Ishikawa (cell line): ENCODE measurements at regions not wholly inside any gene's neighbourhood (a gene's known extent, or its start where the extent isn't known, plus 50 kb on each side); places are given as distances from the start of the nearest gene placed in this dataset.

Experiments used
- CEBPB ChIP-seq: IDR thresholded peaks from 2 replicates; pipeline ENCODE4 v1.6.1; 2012
- CREB1 ChIP-seq: IDR thresholded peaks from 2 replicates; pipeline ENCODE4 v1.6.1; 2012; ENCODE audit warnings: low read depth
- EGR1 ChIP-seq: IDR thresholded peaks from 2 replicates; pipeline ENCODE4 v1.6.1; 2012
- EP300 ChIP-seq: IDR thresholded peaks from 2 replicates; pipeline ENCODE4 v1.6.1; 2012; ENCODE audit warnings: borderline replicate concordance
- FOXM1 ChIP-seq: IDR thresholded peaks from 2 replicates; pipeline ENCODE4 v1.6.1; 2012; ENCODE audit warnings: low read depth, borderline replicate concordance
- MAX ChIP-seq: IDR thresholded peaks from 2 replicates; pipeline ENCODE4 v1.6.1; 2012
- NFIC ChIP-seq: IDR thresholded peaks from 2 replicates; pipeline ENCODE4 v1.6.1; 2012
- RAD21 ChIP-seq: IDR thresholded peaks from 2 replicates; pipeline ENCODE4 v1.6.1; 2012; ENCODE audit warnings: low read depth
- REST ChIP-seq: IDR thresholded peaks from 2 replicates; pipeline ENCODE4 v1.6.1; 2012; ENCODE audit warnings: low read depth, mild to moderate bottlenecking
- TAF1 ChIP-seq: IDR thresholded peaks from 2 replicates; pipeline ENCODE4 v1.6.1; 2012; ENCODE audit warnings: low read depth, mild to moderate bottlenecking
- TCF12 ChIP-seq: IDR thresholded peaks from 2 replicates; pipeline ENCODE4 v1.6.1; 2012; ENCODE audit warnings: low read depth
- TEAD4 ChIP-seq: IDR thresholded peaks from 2 replicates; pipeline ENCODE4 v1.6.1; 2012
- USF1 ChIP-seq: IDR thresholded peaks from 2 replicates; pipeline ENCODE4 v1.6.1; 2012
- YY1 ChIP-seq: IDR thresholded peaks from 2 replicates; pipeline ENCODE4 v1.6.1; 2012; ENCODE audit warnings: low read depth
- ZBTB7A ChIP-seq: IDR thresholded peaks from 2 replicates; pipeline ENCODE4 v1.6.1; 2012; ENCODE audit warnings: low read depth

GRCh38 chr1:2918441-2918840 is 102.8 kb upstream of the ACTRT2 start:
- TF ChIP-seq REST: no peak
- no peak for TF ChIP-seq USF1

GRCh38 chr1:2919841-2920240 is 101.4 kb upstream of the ACTRT2 start:
- no peak for TF ChIP-seq TAF1
- TF ChIP-seq TEAD4: no peak

GRCh38 chr1:2920421-2921015 is 100.7 kb upstream of the ACTRT2 start:
- TF ChIP-seq CREB1 (no peak), EP300 (no peak), NFIC (no peak), MAX (no peak), EGR1 (no peak), TEAD4 (no peak), CEBPB (no peak), YY1 (no peak), RAD21 (no peak), TCF12 (no peak), REST (no peak), ZBTB7A (no peak), USF1 (no peak), FOXM1 (no peak), TAF1 (no peak)

- TF ChIP-seq FOXM1 (no peak), ZBTB7A (no peak), MAX (no peak), TAF1 (no peak), RAD21 (peak; percentile 36; the same call in 1 of the 2 replicates), NFIC (no peak), CEBPB (no peak)
These were observed 99.1 kb upstream of the ACTRT2 start for GRCh38 chr1:2921970-2922686.

GRCh38 chr1:2923351-2923750 is 97.9 kb upstream of the ACTRT2 start:
- TF ChIP-seq FOXM1 (no peak), CREB1 (no peak), TAF1 (no peak), REST (no peak), EP300 (no peak), MAX (no peak), ZBTB7A (no peak), USF1 (no peak), YY1 (no peak)
